ENCODE measurements at regions not wholly inside any gene's neighbourhood (a gene's known extent, or its start where the extent isn't known, plus 50 kb on each side); places are given as distances from the start of the nearest gene placed in this dataset.

DNA sequence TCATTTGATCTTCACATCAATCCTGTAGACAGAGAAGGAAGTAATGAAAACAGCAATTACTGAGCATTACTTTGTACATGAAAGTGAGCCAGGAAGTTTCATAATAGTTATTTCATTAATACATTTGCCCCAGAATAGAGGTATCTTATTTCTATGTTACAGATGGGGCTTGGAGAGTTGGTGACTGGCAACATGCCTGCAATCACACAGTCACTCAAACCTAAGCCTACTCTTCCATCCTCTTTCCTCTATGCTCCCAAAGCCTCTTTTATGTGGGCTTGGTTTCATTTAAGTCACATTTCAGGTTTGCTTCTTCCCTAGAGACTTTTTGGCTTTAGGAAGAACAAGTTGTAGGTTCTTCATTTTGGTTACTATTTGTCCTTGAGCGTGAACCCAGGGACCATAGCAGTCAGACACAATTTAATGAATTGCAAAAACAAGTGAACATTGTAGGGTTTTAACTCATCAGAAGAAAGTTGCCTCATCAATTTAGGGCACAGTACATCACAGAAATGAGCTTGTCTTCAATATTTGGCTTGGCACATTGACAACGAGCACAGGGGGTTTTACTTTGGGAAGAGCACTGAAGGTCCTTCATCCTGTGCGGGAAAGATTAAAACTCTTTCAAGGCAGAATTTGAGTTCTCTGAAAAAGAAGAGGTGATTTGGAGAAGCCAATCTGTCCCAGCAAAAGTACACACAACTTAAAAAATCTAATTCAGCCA lies 381.1 kb downstream of the TMEM38B start:
- TF ChIP-seq CTCF (conservative IDR thresholded peaks at IDR 0.05; ENCODE audit: low read depth, low read length) (no peak), EZH2phosphoT487 (IDR thresholded peaks at IDR 0.05; ENCODE audit: borderline replicate concordance, low read length) (no peak)
